HL-60 (cell line): ENCODE measurements at regions not wholly inside any gene's neighbourhood (a gene's known extent, or its start where the extent isn't known, plus 50 kb on each side); places are given as distances from the start of the nearest gene placed in this dataset.

ENCODE experiments used
- GABPA ChIP-seq: IDR thresholded peaks from 2 replicates; pipeline ENCODE4 v1.6.1; 2012; ENCODE audit warnings: low read depth
- POLR2AphosphoS5 ChIP-seq: IDR thresholded peaks from 2 replicates; pipeline ENCODE4 v1.6.1; 2012; ENCODE audit warnings: low read depth
- TF ChIP-seq, protein P1 (sequence below): IDR thresholded peaks from 2 replicates; pipeline ENCODE4 v1.6.1; 2012; ENCODE audit warnings: low read depth; ENCODE audit not compliant: insufficient replicate concordance
- TF ChIP-seq, protein P2 (sequence below): IDR thresholded peaks from one replicate; pipeline ENCODE4 v1.5.1; 2011; ENCODE audit warnings: low read length, control low read depth, inconsistent platforms; ENCODE audit not compliant: insufficient read depth

DNA sequence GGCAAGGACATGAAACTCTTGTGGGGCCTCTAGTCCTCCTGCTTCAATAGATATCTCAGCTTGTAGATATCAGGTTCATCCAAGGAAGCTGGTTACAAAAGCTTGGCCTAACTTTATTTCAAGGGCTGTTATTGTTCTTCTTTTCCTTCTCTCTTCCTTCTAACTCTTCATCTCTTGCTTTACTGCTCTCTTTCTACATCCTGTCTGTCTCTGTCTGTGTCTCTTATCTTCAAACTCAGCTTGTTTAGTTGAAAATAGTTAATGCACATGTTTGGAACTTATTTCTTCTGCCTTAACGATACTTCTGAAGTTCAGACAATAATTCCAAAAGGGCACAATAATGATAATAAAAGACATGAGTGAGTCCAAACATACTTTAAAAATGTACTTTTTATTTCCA, 393.9 kb downstream of the NXPH1 start:
- TF ChIP-seq, protein P1, sequence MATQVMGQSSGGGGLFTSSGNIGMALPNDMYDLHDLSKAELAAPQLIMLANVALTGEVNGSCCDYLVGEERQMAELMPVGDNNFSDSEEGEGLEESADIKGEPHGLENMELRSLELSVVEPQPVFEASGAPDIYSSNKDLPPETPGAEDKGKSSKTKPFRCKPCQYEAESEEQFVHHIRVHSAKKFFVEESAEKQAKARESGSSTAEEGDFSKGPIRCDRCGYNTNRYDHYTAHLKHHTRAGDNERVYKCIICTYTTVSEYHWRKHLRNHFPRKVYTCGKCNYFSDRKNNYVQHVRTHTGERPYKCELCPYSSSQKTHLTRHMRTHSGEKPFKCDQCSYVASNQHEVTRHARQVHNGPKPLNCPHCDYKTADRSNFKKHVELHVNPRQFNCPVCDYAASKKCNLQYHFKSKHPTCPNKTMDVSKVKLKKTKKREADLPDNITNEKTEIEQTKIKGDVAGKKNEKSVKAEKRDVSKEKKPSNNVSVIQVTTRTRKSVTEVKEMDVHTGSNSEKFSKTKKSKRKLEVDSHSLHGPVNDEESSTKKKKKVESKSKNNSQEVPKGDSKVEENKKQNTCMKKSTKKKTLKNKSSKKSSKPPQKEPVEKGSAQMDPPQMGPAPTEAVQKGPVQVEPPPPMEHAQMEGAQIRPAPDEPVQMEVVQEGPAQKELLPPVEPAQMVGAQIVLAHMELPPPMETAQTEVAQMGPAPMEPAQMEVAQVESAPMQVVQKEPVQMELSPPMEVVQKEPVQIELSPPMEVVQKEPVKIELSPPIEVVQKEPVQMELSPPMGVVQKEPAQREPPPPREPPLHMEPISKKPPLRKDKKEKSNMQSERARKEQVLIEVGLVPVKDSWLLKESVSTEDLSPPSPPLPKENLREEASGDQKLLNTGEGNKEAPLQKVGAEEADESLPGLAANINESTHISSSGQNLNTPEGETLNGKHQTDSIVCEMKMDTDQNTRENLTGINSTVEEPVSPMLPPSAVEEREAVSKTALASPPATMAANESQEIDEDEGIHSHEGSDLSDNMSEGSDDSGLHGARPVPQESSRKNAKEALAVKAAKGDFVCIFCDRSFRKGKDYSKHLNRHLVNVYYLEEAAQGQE: no peak
- TF ChIP-seq POLR2AphosphoS5 (no peak), GABPA (no peak)
- TF ChIP-seq, protein P2, sequence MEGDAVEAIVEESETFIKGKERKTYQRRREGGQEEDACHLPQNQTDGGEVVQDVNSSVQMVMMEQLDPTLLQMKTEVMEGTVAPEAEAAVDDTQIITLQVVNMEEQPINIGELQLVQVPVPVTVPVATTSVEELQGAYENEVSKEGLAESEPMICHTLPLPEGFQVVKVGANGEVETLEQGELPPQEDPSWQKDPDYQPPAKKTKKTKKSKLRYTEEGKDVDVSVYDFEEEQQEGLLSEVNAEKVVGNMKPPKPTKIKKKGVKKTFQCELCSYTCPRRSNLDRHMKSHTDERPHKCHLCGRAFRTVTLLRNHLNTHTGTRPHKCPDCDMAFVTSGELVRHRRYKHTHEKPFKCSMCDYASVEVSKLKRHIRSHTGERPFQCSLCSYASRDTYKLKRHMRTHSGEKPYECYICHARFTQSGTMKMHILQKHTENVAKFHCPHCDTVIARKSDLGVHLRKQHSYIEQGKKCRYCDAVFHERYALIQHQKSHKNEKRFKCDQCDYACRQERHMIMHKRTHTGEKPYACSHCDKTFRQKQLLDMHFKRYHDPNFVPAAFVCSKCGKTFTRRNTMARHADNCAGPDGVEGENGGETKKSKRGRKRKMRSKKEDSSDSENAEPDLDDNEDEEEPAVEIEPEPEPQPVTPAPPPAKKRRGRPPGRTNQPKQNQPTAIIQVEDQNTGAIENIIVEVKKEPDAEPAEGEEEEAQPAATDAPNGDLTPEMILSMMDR: no peak
